HG03342 (cell line): ENCODE measurements at regions not wholly inside any gene's neighbourhood (a gene's known extent, or its start where the extent isn't known, plus 50 kb on each side); places are given as distances from the start of the nearest gene placed in this dataset.

Experiments used
- ATAC-seq: cut with Tn5 transposase; IDR thresholded peaks from one replicate; pipeline ENCODE4 v1.9.1; 2021; ENCODE audit warnings: mild to moderate bottlenecking, moderate library complexity; ENCODE audit not compliant: unreplicated experiment

DNA sequence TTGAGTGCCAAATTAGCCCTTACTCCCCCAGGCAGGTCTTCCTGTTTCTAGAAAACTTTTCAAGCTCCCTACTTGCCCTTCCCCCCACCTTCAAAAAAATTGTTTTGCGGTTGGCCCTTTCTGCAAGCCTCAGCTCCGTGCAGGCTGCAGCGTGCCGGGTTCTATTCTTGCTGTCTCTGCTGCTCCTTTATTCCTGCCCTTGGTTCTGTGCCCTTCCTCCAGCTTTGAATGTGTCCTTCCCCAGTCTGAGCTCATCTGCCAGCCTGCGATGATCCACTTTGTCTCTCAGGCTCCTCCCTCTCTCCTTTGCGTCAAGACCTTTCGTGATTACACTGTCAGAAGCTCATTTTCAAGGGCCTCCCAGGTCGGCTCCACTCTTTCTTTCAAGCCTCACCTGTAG lies 98.6 kb downstream of the IRF2BPL start:
- no peak for ATAC-seq

DNA sequence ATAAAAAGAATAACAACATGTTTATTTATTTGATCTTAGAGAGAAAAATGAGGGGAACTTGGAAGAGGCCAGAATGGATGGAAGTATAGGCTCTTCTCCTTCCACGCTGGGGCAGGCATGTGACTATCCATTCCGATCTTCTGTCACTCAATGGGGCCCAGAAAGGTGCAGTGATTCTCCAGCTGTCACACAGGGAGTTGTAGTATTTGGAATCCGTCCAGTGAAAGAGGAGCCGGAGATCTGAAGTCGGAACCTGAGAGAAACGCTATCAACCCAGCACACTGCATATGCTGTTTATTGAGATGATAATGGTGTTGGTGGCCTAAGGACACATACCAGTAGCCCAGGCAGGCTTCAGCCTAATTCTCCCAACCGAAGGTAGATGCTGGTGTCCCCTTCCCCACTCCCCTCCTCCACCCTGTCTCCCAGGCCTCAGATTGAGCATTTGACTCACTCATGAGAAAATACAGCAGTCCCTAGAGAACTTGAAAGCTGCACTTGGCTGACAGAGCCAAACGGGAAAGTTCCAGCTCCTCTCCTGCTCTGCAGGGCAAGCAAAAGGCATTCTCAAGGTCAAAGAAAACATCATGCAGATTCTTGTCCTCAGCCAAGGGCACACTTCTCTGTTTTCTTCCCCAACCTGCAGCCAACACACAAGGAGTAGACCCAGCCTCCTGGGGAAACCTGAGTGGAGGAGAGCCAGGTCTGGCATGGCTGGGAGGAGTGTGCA lies 100.4 kb downstream of the IRF2BPL start:
- ATAC-seq, result no peak

DNA sequence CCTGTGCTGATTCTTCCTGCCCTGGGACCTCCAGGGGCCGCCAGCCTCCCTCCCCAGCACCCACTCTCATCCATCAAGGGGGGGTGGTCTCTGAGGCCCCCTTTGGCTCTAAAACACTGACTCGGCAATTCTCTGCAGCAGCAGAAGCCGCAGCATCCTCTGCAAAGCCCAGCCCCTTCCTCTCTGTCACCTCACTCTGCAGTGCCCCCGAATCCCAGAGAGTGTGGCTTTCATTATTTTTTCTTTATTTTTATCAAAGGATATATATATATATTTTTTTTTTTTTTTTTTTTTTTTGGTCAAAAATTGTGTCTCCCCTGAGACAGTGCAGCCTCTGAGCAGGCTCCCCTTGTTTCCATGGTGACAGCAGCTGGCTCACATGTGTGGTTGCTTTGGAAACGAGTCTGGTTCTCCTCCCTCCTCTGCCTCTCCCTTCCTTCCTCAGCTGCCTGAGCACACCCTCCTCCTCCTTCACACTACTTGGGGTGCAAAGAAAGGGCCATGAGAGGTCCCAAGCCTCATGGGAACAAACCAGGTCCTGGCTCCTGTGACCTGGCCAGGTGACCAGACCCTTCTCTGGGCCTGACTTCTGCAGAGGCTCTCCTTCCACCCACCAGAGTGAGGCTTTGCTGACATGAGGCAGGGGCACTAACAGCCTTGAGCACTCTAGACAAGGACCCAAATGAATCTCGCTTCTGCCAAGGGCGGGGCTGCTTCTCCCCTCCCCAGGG lies 100.5 kb downstream of the LRRC74A start:
- peak; percentile 78 for ATAC-seq

DNA sequence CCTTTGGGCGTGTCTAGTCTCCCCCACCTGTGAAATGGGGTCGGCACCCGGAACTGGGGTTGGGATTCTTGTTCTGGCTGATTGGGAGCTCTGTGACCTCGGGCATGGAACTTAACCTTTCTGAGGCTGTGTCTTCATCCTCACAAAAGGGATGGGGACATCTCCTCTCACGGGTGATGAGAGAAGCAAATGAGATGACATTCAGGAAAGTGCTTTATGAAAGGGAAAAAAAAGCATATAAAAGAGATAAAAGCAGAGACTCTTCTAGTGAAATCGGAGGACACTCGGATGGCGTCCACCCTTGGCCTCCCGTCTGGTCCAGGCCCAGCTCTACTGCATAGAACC lies 98.9 kb downstream of the LRRC74A start:
- no peak for ATAC-seq

DNA sequence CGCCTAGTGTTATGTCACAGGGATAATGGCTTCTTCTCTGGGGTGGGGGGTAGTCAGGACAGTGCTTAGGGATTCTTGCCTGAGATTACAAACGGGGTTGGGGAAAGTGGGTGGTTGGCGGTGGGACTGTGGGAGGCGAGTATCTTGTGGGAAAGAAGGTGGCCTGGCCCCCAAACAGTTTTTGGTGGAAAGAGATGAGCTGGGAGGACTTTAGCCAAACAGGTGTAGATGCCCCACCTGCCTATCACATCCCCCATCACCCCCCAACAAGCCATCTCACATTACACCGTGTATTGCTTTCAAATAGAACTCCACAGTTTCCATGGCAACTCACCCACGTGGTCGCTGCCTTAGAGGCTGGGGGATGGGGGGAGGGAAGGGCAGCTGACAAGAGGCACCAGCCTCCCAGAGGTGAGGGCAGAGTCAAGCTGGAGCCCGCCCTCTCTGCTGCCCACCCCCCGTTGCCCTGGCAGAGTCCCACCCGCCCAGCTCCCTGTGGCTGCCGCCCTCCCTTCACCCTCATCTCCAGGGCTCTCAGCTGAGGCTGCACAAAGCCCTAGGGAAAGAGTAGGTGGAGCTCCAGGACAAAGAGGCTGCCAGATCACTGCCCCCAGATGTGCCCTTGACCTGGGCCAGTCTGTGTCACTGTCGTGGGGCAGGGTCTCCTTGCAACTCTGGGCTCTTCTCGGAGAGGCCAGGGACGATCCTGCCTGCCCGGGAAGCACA lies 98.3 kb downstream of the LRRC74A start:
- no peak for ATAC-seq

DNA sequence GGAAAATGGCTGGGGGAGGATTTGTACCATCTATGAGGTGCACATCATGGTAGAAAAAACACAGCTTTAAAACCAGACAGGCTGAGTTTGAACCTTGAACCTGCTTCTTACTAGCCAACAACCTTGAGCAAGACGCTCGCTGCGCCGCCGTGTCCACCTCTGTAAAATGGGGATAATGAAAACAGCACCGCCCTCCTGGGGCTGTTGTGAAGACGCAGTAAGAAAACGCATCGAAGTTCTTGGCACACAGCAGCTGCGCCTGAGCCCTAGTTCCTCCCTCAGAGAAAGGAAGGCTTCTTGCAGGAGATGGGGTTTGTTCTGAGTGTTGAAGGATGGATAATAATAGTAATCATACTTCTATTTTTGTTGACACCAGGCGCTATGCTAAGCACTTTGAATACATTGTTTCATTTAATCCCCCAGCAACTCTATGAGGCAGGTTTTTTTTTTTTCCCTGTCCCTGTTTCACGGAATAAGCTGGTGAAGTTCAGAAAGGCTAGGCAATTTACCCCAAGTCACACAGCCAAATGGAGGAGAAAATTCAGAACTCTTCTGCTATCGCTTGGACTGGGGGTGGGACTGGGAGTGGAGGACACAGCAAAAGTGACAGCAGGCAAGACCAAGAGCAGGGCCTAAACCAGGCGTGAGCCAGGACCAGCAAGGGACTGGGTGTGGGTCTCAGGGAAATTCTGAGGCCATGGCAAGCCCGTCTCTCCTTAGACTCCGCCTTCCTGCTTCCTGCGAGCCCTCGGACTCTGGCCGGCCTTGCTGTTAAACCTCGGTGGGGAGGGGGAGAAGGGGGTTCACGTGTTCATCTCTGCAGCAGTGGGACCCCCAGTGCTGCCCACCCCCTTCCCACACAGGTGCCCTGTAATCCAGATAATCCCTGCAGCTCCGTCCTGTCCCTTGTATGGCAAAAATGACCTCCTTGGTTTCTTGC lies 97.5 kb downstream of the LRRC74A start:
- no peak for ATAC-seq

DNA sequence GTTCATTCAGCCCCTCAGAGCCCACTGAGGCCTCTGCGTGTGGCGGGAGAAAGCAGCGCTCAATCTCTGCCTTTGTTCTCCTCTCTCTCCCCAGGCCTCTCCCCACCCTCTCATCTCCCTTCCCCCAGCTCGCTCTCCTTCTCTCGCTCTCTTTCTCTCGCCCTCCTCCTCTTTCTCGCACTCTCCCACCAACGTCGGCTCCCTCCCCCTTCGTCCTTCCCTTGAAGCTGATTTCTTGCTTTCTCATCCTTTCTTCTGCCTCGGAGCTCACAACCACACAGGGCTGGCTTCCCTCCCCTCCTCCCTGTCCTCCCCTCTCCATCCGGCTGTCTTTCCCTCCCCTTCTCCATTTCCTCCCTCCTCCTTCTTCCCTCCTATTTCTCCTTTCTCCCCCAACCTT lies 96.4 kb downstream of the LRRC74A start:
- ATAC-seq, result no peak

DNA sequence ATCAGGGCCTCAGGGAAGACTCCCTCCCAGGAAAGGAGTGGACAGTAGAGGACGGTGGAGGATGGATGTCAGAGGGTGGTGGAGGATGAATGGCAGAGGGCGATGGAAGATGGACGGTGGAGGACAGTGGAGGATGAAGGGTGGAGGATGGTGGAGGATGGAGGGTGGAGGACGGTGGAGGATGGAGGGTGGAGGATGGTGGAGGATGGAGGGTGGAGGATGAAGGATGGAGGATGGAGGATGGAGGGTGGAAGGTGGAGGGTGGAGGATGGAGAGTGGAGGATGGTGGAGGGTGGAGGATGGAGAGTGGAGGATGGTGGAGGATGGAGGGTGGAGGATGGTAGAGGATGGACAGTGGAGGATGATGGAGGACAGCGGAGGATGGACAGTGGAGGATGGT lies 95.9 kb downstream of the LRRC74A start:
- ATAC-seq, result no peak

DNA sequence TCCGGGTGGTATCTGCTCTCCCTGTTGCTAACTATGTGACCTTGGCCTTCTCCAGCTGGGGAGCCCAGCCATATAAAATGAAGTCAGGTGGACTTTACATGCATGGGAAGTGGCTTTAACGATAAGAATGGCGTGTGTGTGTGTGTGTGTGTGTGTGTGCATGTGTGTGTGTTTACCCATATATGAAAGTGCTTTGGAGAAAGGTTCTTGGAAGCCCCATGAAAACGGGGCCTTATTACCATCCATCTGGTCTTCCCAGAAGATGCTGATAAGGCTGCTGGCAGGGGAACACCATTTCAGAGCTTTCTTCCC lies 94.8 kb downstream of the LRRC74A start:
- ATAC-seq, result no peak

DNA sequence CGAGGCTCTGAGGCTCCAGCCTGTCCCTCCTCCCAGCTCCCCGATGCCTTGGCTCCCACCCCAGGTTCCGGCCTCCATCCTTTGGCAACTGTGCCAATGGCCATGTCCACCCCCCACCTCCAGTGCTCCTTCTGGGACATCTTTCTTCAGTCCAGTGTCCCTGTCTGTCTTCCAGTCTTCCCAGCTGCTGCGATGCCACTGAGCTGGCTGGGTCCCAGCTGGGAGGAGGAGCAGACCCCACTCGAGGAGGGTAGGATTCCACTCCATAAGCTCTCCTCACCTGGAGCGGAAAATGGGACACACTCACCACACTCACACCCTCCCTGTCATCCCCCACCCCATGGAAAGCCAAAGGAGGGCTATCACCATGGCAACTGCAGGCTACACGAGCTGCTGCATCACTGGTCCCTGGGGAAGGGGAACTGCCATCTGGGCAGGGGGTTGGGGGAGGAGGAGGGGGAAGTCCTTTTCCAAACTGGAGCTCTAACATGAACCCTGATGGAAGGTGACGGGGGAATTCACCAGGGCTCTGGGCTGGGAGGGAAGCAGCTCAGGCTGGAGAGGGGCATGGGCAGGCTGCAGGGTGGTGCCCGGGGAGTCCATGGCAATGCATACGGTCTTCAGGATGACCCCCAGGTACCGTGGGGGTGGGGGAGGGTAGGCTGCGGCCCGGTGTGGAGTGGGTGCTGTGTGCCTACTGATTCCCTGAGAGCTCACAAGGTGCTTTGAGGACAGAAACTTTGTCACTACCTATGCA lies 94.3 kb downstream of the LRRC74A start:
- no peak for ATAC-seq

DNA sequence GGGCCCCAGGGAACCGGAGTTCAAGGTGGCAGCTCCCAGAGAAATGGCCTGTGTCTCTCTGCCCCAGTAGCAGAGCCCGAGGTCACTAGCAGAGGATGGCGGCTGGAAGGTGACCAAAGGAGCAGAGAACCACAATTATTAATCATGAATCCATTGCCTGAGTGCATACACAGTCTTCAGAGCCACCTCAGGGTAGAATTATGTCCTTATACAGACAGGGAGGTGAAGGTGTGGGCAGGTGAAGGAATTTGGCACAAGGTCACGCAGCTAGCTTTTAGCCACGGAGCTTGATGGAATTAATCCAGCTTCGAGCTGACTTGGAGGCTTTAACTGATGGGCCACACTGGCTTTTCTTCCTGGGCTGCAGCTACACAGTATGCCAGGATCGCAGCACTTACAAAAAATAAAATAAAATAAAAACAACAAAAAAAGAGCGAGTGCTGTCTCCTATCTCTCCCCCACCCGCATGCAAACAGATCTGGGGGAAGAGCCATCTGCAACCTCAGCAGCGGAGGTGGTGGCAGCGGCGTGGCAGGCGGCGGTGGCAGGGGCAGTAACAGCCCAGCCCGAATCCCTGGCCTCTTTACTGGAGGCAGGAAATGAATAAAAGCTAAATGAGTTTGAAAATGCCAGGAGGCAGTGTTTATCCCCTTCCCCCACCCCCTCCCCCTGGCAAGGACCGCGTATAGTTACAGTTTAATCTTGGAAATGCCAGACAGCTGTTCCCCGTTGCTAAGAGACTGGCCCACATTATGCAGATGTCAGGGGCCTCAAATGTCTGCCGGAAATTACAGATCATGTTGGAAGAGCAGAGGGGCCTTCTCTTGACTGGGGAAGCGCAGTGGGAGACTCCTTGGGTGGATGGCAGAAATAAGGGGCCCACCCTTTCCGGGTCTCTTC lies 93.5 kb downstream of the LRRC74A start:
- ATAC-seq, result no peak
